Mammary epithelial cell (primary cell): ENCODE measurements at regions not wholly inside any gene's neighbourhood (a gene's known extent, or its start where the extent isn't known, plus 50 kb on each side); places are given as distances from the start of the nearest gene placed in this dataset.

Source experiments
- EZH2 ChIP-seq: IDR thresholded peaks from 2 replicates; pipeline ENCODE4 v1.6.1; 2012; ENCODE audit warnings: low read length, inconsistent platforms, borderline replicate concordance
- TF ChIP-seq, protein P1 (sequence below), 2 donors: IDR thresholded peaks in 1 of 2; conservative IDR thresholded peaks in 1 of 2; 2 replicates each; pipeline ENCODE4 v1.5.1; 2011 to 2012; ENCODE audit warnings: inconsistent platforms in 2 of 2, low read length in 2 of 2, mild to moderate bottlenecking in 2 of 2, control low read depth in 1 of 2, low read depth in 1 of 2; ENCODE audit not compliant: insufficient read depth in 1 of 2; ENCODE audit errors: extremely low read depth in 1 of 2

DNA sequence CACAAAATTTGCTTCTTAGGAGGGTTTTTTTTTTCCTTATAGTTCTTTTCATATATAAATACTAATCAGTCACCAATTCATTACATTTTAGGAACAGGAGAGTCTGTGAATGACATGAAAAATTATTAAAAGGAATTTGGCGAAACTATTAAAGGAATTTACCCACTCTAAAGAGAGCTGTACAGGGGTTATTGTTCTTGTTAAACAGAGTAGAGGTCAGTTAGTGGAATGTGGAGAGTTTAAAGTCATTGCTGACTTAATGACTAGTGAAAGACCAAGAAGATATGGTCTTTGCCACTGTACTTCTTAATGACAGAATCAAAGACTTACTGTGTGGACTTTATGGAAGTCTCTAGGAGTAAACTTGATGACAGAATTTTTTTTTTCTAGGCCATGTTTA, 333.6 kb upstream of the C2CD4B start:
- TF ChIP-seq, protein P1, sequence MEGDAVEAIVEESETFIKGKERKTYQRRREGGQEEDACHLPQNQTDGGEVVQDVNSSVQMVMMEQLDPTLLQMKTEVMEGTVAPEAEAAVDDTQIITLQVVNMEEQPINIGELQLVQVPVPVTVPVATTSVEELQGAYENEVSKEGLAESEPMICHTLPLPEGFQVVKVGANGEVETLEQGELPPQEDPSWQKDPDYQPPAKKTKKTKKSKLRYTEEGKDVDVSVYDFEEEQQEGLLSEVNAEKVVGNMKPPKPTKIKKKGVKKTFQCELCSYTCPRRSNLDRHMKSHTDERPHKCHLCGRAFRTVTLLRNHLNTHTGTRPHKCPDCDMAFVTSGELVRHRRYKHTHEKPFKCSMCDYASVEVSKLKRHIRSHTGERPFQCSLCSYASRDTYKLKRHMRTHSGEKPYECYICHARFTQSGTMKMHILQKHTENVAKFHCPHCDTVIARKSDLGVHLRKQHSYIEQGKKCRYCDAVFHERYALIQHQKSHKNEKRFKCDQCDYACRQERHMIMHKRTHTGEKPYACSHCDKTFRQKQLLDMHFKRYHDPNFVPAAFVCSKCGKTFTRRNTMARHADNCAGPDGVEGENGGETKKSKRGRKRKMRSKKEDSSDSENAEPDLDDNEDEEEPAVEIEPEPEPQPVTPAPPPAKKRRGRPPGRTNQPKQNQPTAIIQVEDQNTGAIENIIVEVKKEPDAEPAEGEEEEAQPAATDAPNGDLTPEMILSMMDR (conservative IDR thresholded peaks at IDR 0.05 in 1 of 2, IDR thresholded peaks at IDR 0.05 in 1 of 2; ENCODE audit: extremely low read depth in 1 of 2, insufficient read depth in 1 of 2, low read depth in 1 of 2, low read length in 2 of 2) = no peak
- TF ChIP-seq EZH2 = no peak
